Natural killer cell (primary cell): ENCODE measurements at regions not wholly inside any gene's neighbourhood (a gene's known extent, or its start where the extent isn't known, plus 50 kb on each side); places are given as distances from the start of the nearest gene placed in this dataset.

Experiments
- ATAC-seq, 3 donors: fragments of 150-1000 bp in 2 of 3; fragments of 200-7000 bp in 1 of 3; cut with Tn5 transposase; 1 replicate in 1 of 3; 2 replicates in 2 of 3; pipeline ENCODE4 v1.10.0; 2021; ENCODE audit warnings: mild to moderate bottlenecking in 2 of 3, moderate library complexity in 2 of 3
- DNase-seq, 2 donors: peaks; one replicate each; pipeline versions ENCODE4 v3.0.0 to v3.0.0-alpha.2; 2013 to 2021; ENCODE audit warnings: mixed read lengths in 1 of 2
- H3K27ac ChIP-seq: one replicate; pipeline ENCODE4 v1.5.1; 2013; ENCODE audit warnings: mild to moderate bottlenecking, low read length
- H3K27me3 ChIP-seq: one replicate; pipeline ENCODE4 v1.6.1; 2013; ENCODE audit warnings: low read length; ENCODE audit not compliant: control insufficient read depth, insufficient read depth
- H3K36me3 ChIP-seq: one replicate; pipeline ENCODE4 v1.6.1; 2013; ENCODE audit warnings: low read length; ENCODE audit not compliant: control insufficient read depth, insufficient read depth
- H3K4me1 ChIP-seq: one replicate; pipeline ENCODE4 v1.6.1; 2013; ENCODE audit warnings: low read length; ENCODE audit not compliant: control insufficient read depth, insufficient read depth
- H3K4me3 ChIP-seq: one replicate; pipeline ENCODE4 v1.5.1; 2013; ENCODE audit warnings: low read length
- H3K9me3 ChIP-seq: one replicate; pipeline ENCODE4 v1.6.1; 2013; ENCODE audit warnings: low read length; ENCODE audit not compliant: control insufficient read depth, insufficient read depth
- H3K27ac Mint-ChIP-seq, 2 donors: one replicate each; pipeline ENCODE4 v1.8.0; 2022; ENCODE audit warnings: mild to moderate bottlenecking in 2 of 2, mixed read lengths in 2 of 2, moderate library complexity in 1 of 2
- H3K27me3 Mint-ChIP-seq, 2 donors: one replicate each; pipeline ENCODE4 v1.8.0; 2022; ENCODE audit warnings: low read depth in 2 of 2, mixed read lengths in 2 of 2
- H3K36me3 Mint-ChIP-seq: one replicate; pipeline ENCODE4 v1.8.0; 2022; ENCODE audit warnings: mixed read lengths
- H3K4me1 Mint-ChIP-seq, 2 donors: one replicate each; pipeline ENCODE4 v1.8.0; 2022; ENCODE audit warnings: mixed read lengths in 2 of 2
- H3K4me3 Mint-ChIP-seq: one replicate; pipeline ENCODE4 v1.8.0; 2022; ENCODE audit warnings: mild to moderate bottlenecking, moderate library complexity, mixed read lengths
- H3K9me3 Mint-ChIP-seq, 2 donors: one replicate each; pipeline ENCODE4 v1.8.0; 2022; ENCODE audit warnings: mixed read lengths in 2 of 2
- CTCF ChIP-seq: fragments of 200-600 bp; IDR thresholded peaks from one replicate; pipeline ENCODE4 v1.8.0; 2022; ENCODE audit warnings: antibody characterized with exemption
- WGBS: methylation state at CpG from one replicate; pipeline ENCODE4 v1.1.7; 2013; ENCODE audit warnings: missing lambda C conversion rate; ENCODE audit not compliant: insufficient coverage; 5-methylcytosine and 5-hydroxymethylcytosine counted together
- intact Hi-C: fragments of 100-400 bp; cut with micrococcal nuclease; formaldehyde crosslinking; loops from one replicate; pipeline ENCODE4 v1.14.2; 2022

- Histone ChIP-seq H3K36me3 (no peaks in the 10 kb centered on the region), H3K9me3 (no peaks in the 10 kb centered on the region), H3K27me3 (no peaks in the 10 kb centered on the region), H3K4me3 (no peak overlapping the region), H3K4me1 (no peaks in the 10 kb centered on the region), H3K27ac (no peak overlapping the region)
- DNase-seq (no peak), ATAC-seq (no peak)
- H3K27ac Mint-ChIP-seq, result no peak overlapping the region
- peaks cover 10 to 20% of the 10 kb centered on the region in 2 donors for H3K9me3 Mint-ChIP-seq
- H3K36me3 Mint-ChIP-seq, result no peaks in the 10 kb centered on the region
- no peaks in the 10 kb centered on the region for H3K27me3 Mint-ChIP-seq
- WGBS, result 67% methylated on average over 1 of the region's 3 CpGs
- H3K4me1 Mint-ChIP-seq, result no peaks in the 10 kb centered on the region
- TF ChIP-seq CTCF, result no peak
- intact Hi-C loops, result no loop called here
- H3K4me3 Mint-ChIP-seq, result no peak overlapping the region
Observed at GRCh38 chr4:43754566-43754965, 694.0 kb downstream of the KCTD8 start.

- Histone ChIP-seq H3K27ac (no peak overlapping the region), H3K4me3 (no peak overlapping the region), H3K4me1 (no peaks in the 10 kb centered on the region), H3K27me3 (no peaks in the 10 kb centered on the region), H3K9me3 (no peaks in the 10 kb centered on the region), H3K36me3 (no peaks in the 10 kb centered on the region)
- TF ChIP-seq CTCF, result no peak
- no peak overlapping the region for H3K4me3 Mint-ChIP-seq
- ATAC-seq (no peak), DNase-seq (no peak)
- H3K4me1 Mint-ChIP-seq, result no peaks in the 10 kb centered on the region
- no peaks in the 10 kb centered on the region for H3K36me3 Mint-ChIP-seq
- H3K27me3 Mint-ChIP-seq, result no peaks in the 10 kb centered on the region
- H3K27ac Mint-ChIP-seq, result no peak overlapping the region
- intact Hi-C loops, result no loop called here
- peaks cover 7 to 9% of the 10 kb centered on the region in 2 donors for H3K9me3 Mint-ChIP-seq
Observed at GRCh38 chr4:43757147-43757546, 691.5 kb downstream of the KCTD8 start.

- WGBS, result 86% methylated on average over 1 of the region's 1 CpG
- no peak for TF ChIP-seq CTCF
- no peaks in the 10 kb centered on the region for H3K36me3 ChIP-seq
- Mint-ChIP-seq H3K4me3 (no peak overlapping the region), H3K27me3 (no peaks in the 10 kb centered on the region), H3K4me1 (no peaks in the 10 kb centered on the region), H3K27ac (no peak overlapping the region), H3K9me3 (peaks cover 6 to 7% of the 10 kb centered on the region in 2 donors), H3K36me3 (no peaks in the 10 kb centered on the region)
- H3K4me3 ChIP-seq, result no peak overlapping the region
- DNase-seq, result no peak
- no peaks in the 10 kb centered on the region for H3K27me3 ChIP-seq
- intact Hi-C loops, result no loop called here
- H3K9me3 ChIP-seq, result no peaks in the 10 kb centered on the region
- H3K27ac ChIP-seq, result no peak overlapping the region
- no peak for ATAC-seq
- H3K4me1 ChIP-seq, result no peaks in the 10 kb centered on the region
Observed at GRCh38 chr4:43758836-43759235, 689.8 kb downstream of the KCTD8 start.

- no peak overlapping the region for H3K27ac Mint-ChIP-seq
- no peaks in the 10 kb centered on the region for H3K4me1 Mint-ChIP-seq
- H3K27me3 Mint-ChIP-seq, result no peaks in the 10 kb centered on the region
- no peak for ATAC-seq
- no peak for DNase-seq
- Histone ChIP-seq H3K36me3 (no peaks in the 10 kb centered on the region), H3K4me3 (no peak overlapping the region), H3K27me3 (no peaks in the 10 kb centered on the region), H3K4me1 (no peaks in the 10 kb centered on the region), H3K27ac (no peak overlapping the region), H3K9me3 (peaks cover 2% of the 10 kb centered on the region)
- no peak for TF ChIP-seq CTCF
- intact Hi-C loops, result no loop called here
- H3K9me3 Mint-ChIP-seq, result peaks cover 6 to 11% of the 10 kb centered on the region in 2 donors
- H3K4me3 Mint-ChIP-seq, result no peak overlapping the region
- 53% methylated on average over 4 of the region's 4 CpGs for WGBS
- H3K36me3 Mint-ChIP-seq, result no peaks in the 10 kb centered on the region
Observed at GRCh38 chr4:43763029-43763610, 685.5 kb downstream of the KCTD8 start.
